ENCODE measurements at regions not wholly inside any gene's neighbourhood (a gene's known extent, or its start where the extent isn't known, plus 50 kb on each side); places are given as distances from the start of the nearest gene placed in this dataset.

- Histone ChIP-seq H3K9me3 (no peaks in the 10 kb centered on the region), H3K4me3 (no peak overlapping the region), H3K36me3 (ENCODE audit: low read depth) (no peaks in the 10 kb centered on the region), H3K4me1 (ENCODE audit: low read depth) (no peaks in the 10 kb centered on the region)
- ATAC-seq (no peak), DNase-seq (no peak)
- intact Hi-C loops (cut with DNase I, micrococcal nuclease), result no loop called here
- TF ChIP-seq, protein P1, sequence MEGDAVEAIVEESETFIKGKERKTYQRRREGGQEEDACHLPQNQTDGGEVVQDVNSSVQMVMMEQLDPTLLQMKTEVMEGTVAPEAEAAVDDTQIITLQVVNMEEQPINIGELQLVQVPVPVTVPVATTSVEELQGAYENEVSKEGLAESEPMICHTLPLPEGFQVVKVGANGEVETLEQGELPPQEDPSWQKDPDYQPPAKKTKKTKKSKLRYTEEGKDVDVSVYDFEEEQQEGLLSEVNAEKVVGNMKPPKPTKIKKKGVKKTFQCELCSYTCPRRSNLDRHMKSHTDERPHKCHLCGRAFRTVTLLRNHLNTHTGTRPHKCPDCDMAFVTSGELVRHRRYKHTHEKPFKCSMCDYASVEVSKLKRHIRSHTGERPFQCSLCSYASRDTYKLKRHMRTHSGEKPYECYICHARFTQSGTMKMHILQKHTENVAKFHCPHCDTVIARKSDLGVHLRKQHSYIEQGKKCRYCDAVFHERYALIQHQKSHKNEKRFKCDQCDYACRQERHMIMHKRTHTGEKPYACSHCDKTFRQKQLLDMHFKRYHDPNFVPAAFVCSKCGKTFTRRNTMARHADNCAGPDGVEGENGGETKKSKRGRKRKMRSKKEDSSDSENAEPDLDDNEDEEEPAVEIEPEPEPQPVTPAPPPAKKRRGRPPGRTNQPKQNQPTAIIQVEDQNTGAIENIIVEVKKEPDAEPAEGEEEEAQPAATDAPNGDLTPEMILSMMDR (IDR thresholded peaks at IDR 0.05), result no peak
Measured at GRCh38 chrY:8327708-8328354, 1009.4 kb upstream of the TSPY4 start.

DNA sequence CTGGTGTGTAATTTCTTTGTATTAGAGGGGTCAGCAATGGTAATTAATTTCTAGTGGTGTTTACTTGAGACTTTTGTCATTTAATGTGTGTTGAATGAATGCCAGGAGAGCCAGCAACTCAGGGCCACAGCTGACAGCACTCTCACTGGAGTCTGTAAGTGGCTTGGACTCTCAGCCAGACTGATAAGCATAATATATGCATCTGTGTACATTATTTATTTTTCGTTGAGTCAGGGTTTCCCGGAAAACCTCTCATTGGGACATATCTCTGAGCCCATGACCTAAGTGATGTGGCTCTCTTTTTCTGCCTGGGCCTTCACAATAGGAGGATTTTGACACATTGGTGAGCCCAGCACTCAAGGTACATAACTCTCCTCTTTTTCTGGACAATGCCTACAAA, 1007.8 kb upstream of the TSPY4 start:
- H3K36me3 ChIP-seq (ENCODE audit: low read depth), result no peaks in the 10 kb centered on the region
- intact Hi-C loops (cut with DNase I, micrococcal nuclease), result no loop called here
- no peak for DNase-seq

DNA sequence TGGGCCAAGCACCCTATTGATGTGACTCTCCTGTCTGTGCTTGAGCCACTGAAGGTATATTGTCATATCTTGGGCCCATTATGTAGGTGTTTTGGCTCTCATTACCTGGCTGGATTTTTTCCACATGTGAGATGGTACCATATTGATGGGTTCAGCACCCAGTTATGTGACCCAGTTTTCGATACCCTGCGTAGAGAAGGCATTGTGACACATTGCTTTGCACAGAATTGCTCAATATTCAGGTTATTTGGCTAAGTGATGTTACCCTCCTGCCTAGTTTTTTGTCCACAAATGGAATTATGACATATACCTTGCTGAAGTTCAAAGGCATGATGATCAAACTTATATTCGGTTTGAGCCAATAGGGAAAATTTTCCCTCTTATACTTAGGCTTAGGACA, 1007.3 kb upstream of the TSPY4 start:
- ATAC-seq (no peak), DNase-seq (no peak)
- Histone ChIP-seq H3K9me3 (no peaks in the 10 kb centered on the region), H3K4me3 (no peak overlapping the region), H3K4me1 (ENCODE audit: low read depth) (no peaks in the 10 kb centered on the region), H3K36me3 (ENCODE audit: low read depth) (no peaks in the 10 kb centered on the region)
- TF ChIP-seq, protein P1 (IDR thresholded peaks at IDR 0.05), result no peak
- intact Hi-C loops (cut with DNase I, micrococcal nuclease), result no loop called here

More for the DNA sequence above, 1007.8 kb upstream of the TSPY4 start:
- TF ChIP-seq, protein P1 (IDR thresholded peaks at IDR 0.05), result no peak
- no peak for ATAC-seq
- Histone ChIP-seq H3K9me3 (no peaks in the 10 kb centered on the region), H3K4me3 (no peak overlapping the region), H3K4me1 (ENCODE audit: low read depth) (no peaks in the 10 kb centered on the region)

- Histone ChIP-seq H3K36me3 (ENCODE audit: low read depth) (no peaks in the 10 kb centered on the region), H3K9me3 (no peaks in the 10 kb centered on the region), H3K4me1 (ENCODE audit: low read depth) (no peaks in the 10 kb centered on the region), H3K4me3 (no peak overlapping the region)
- intact Hi-C loops (cut with DNase I, micrococcal nuclease), result no loop called here
- DNase-seq, result no peak
- TF ChIP-seq, protein P1 (IDR thresholded peaks at IDR 0.05), result no peak
- ATAC-seq, result no peak
Measured at GRCh38 chrY:8333328-8333727, 1003.9 kb upstream of the TSPY4 start.

GRCh38 chrY:8335299-8335835, 1001.9 kb upstream of the TSPY4 start:
- Histone ChIP-seq H3K4me1 (ENCODE audit: low read depth) (no peaks in the 10 kb centered on the region), H3K9me3 (no peaks in the 10 kb centered on the region), H3K36me3 (ENCODE audit: low read depth) (no peaks in the 10 kb centered on the region), H3K4me3 (no peak overlapping the region)
- ATAC-seq (no peak), DNase-seq (no peak)
- TF ChIP-seq, protein P1 (IDR thresholded peaks at IDR 0.05), result no peak
- intact Hi-C loops (cut with DNase I, micrococcal nuclease), result no loop called here
